CD4-positive, CD25-positive, alpha-beta regulatory T cell (primary cell): ENCODE measurements at regions not wholly inside any gene's neighbourhood (a gene's known extent, or its start where the extent isn't known, plus 50 kb on each side); places are given as distances from the start of the nearest gene placed in this dataset.

ENCODE experiments used
- ATAC-seq, 2 donors: fragments of 150-1000 bp; cut with Tn5 transposase; one replicate each; pipeline ENCODE4 v1.10.0; 2021; ENCODE audit warnings: low read depth in 2 of 2, moderate number of reproducible peaks in 2 of 2, moderate library complexity in 1 of 2
- DNase-seq, 3 donors: peaks; one replicate each; pipeline versions ENCODE4 v3.0.0 to v3.0.0-alpha.2; 2012 to 2022; ENCODE audit warnings: mixed read lengths in 1 of 3
- H3K27ac ChIP-seq: one replicate; pipeline ENCODE4 v1.7.0; 2013; ENCODE audit warnings: mild to moderate bottlenecking, low read length; ENCODE audit not compliant: insufficient read depth, poor library complexity, severe bottlenecking
- H3K27me3 ChIP-seq: one replicate; pipeline ENCODE4 v1.7.0; 2013; ENCODE audit warnings: low read length; ENCODE audit not compliant: control insufficient read depth, insufficient read depth
- H3K36me3 ChIP-seq: one replicate; pipeline ENCODE4 v1.7.0; 2013; ENCODE audit warnings: mild to moderate bottlenecking, low read length, moderate library complexity; ENCODE audit not compliant: control insufficient read depth, insufficient read depth
- H3K4me1 ChIP-seq: 2 replicates; pipeline ENCODE4 v1.7.0; 2013; ENCODE audit warnings: mild to moderate bottlenecking, low read length; ENCODE audit not compliant: insufficient read depth, control insufficient read depth, poor library complexity, severe bottlenecking
- H3K4me3 ChIP-seq: one replicate; pipeline ENCODE4 v1.7.0; 2013; ENCODE audit warnings: low read depth, mild to moderate bottlenecking, low read length, moderate library complexity
- H3K9me3 ChIP-seq, 2 experiments: 1 replicate in 1 of 2; 2 replicates in 1 of 2; pipeline ENCODE4 v1.7.0; 2013; ENCODE audit warnings: low read length in 2 of 2, mild to moderate bottlenecking in 1 of 2, moderate library complexity in 1 of 2; ENCODE audit not compliant: control insufficient read depth in 2 of 2
- H3K27ac Mint-ChIP-seq, 3 donors: one replicate each; pipeline ENCODE4 v1.8.0; 2020 to 2022; ENCODE audit warnings: mild to moderate bottlenecking in 3 of 3, mixed read lengths in 3 of 3, moderate library complexity in 2 of 3
- H3K27me3 Mint-ChIP-seq: one replicate; pipeline ENCODE4 v1.8.0; 2022; ENCODE audit warnings: mild to moderate bottlenecking, mixed read lengths
- H3K36me3 Mint-ChIP-seq: one replicate; pipeline ENCODE4 v1.8.0; 2020; ENCODE audit warnings: mixed read lengths
- H3K4me1 Mint-ChIP-seq, 4 donors: one replicate each; pipeline ENCODE4 v1.8.0; 2020 to 2022; ENCODE audit warnings: mixed read lengths in 4 of 4, mild to moderate bottlenecking in 1 of 4
- H3K4me3 Mint-ChIP-seq, 4 donors: one replicate each; pipeline ENCODE4 v1.8.0; 2020 to 2022; ENCODE audit warnings: mild to moderate bottlenecking in 4 of 4, mixed read lengths in 4 of 4, moderate library complexity in 3 of 4
- H3K9me3 Mint-ChIP-seq, 7 donors: one replicate each; pipeline ENCODE4 v1.8.0; 2020 to 2022; ENCODE audit warnings: mixed read lengths in 7 of 7, mild to moderate bottlenecking in 3 of 7, moderate library complexity in 2 of 7

GRCh38 chr10:62623223-62623622 lies 181.3 kb upstream of the ADO start:
- Histone ChIP-seq H3K9me3 (no peaks in the 10 kb centered on the region), H3K36me3 (no peaks in the 10 kb centered on the region), H3K4me3 (no peak overlapping the region), H3K27ac (no peak overlapping the region), H3K27me3 (no peaks in the 10 kb centered on the region), H3K4me1 (no peaks in the 10 kb centered on the region)
- Mint-ChIP-seq H3K27ac (no peak overlapping the region), H3K4me3 (no peak overlapping the region), H3K36me3 (no peaks in the 10 kb centered on the region), H3K27me3 (no peaks in the 10 kb centered on the region), H3K4me1 (no peaks in the 10 kb centered on the region), H3K9me3 (no peaks in the 10 kb centered on the region)
- ATAC-seq: no peak
- DNase-seq: no peak

- H3K4me1 ChIP-seq: no peaks in the 10 kb centered on the region
- H3K36me3 ChIP-seq: no peaks in the 10 kb centered on the region
- Mint-ChIP-seq H3K27ac (no peak overlapping the region), H3K4me3 (no peak overlapping the region), H3K27me3 (no peaks in the 10 kb centered on the region), H3K9me3 (no peaks in the 10 kb centered on the region), H3K4me1 (no peaks in the 10 kb centered on the region), H3K36me3 (no peaks in the 10 kb centered on the region)
- H3K27ac ChIP-seq: no peak overlapping the region
- H3K4me3 ChIP-seq: no peak overlapping the region
- H3K27me3 ChIP-seq: no peaks in the 10 kb centered on the region
- DNase-seq (no peak), ATAC-seq (no peak)
- H3K9me3 ChIP-seq: no peaks in the 10 kb centered on the region
Measured at GRCh38 chr10:62625484-62625883, 179.0 kb upstream of the ADO start.

DNA sequence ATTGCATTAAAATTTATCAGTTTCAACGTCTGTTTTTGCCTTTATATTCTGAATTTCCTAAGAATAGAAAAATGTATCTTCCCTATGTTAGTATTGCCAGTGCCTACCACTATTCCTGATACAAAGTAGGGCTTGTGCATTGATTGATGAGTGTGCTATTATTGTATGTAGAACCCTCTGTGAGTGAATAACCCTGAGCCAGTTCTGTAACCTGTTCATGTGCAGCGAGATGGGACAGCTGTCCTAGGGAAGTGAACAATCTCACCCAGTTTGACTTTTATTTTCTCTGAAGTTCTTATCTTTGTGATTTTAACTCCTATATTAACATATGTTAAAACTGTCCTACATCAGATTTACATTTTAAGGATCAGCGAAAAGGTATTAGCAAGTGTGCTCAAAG lies 178.4 kb upstream of the ADO start:
- Histone ChIP-seq H3K27ac (no peak overlapping the region), H3K27me3 (no peaks in the 10 kb centered on the region), H3K4me1 (no peaks in the 10 kb centered on the region), H3K36me3 (no peaks in the 10 kb centered on the region), H3K4me3 (no peak overlapping the region), H3K9me3 (no peaks in the 10 kb centered on the region)
- H3K4me3 Mint-ChIP-seq: no peak overlapping the region
- H3K27me3 Mint-ChIP-seq: no peaks in the 10 kb centered on the region
- DNase-seq: no peak
- H3K36me3 Mint-ChIP-seq: no peaks in the 10 kb centered on the region
- no peaks in the 10 kb centered on the region for H3K9me3 Mint-ChIP-seq
- ATAC-seq: no peak
- H3K4me1 Mint-ChIP-seq: peaks cover 0 to 2% (median 0%) of the 10 kb centered on the region in 4 donors
- no peak overlapping the region for H3K27ac Mint-ChIP-seq

DNA sequence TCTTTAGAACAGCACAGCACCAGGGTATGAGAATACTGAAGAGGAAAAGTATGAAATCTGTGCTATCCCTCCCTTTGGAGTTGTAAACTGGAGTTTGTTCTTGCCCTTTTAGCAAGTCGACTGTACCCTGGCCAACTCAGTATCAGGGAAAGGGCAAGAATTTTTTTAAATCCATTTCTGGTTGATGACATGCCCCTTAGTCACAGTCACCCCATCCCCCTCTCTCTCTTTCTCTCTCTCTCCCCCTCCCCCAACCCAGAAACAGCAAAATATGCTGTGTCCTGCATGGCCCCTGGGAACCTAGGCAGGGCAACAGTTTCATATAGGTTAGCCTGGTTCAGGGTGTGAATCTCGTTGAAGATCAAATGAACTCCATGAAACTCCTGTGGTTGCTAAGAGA lies 177.7 kb upstream of the ADO start:
- Mint-ChIP-seq H3K4me3 (no peak overlapping the region), H3K4me1 (peaks cover 1 to 9% (median 5%) of the 10 kb centered on the region in 4 donors), H3K27me3 (no peaks in the 10 kb centered on the region), H3K9me3 (no peaks in the 10 kb centered on the region), H3K36me3 (no peaks in the 10 kb centered on the region), H3K27ac (no peak overlapping the region)
- peaks cover 4% of the 10 kb centered on the region for H3K4me1 ChIP-seq
- DNase-seq (no peak), ATAC-seq (no peak)
- H3K27me3 ChIP-seq: no peaks in the 10 kb centered on the region
- no peak overlapping the region for H3K4me3 ChIP-seq
- H3K9me3 ChIP-seq: no peaks in the 10 kb centered on the region
- H3K36me3 ChIP-seq: no peaks in the 10 kb centered on the region
- H3K27ac ChIP-seq: no peak overlapping the region

GRCh38 chr10:62627983-62628382 lies 176.5 kb upstream of the ADO start:
- H3K36me3 Mint-ChIP-seq: no peaks in the 10 kb centered on the region
- H3K9me3 Mint-ChIP-seq: no peaks in the 10 kb centered on the region
- no peak overlapping the region for H3K4me3 Mint-ChIP-seq
- Histone ChIP-seq H3K27ac (no peak overlapping the region), H3K4me3 (no peak overlapping the region), H3K4me1 (peaks cover 14% of the 10 kb centered on the region), H3K27me3 (no peaks in the 10 kb centered on the region), H3K36me3 (no peaks in the 10 kb centered on the region), H3K9me3 (no peaks in the 10 kb centered on the region)
- no peaks in the 10 kb centered on the region for H3K27me3 Mint-ChIP-seq
- no peak overlapping the region for H3K27ac Mint-ChIP-seq
- DNase-seq (no peak), ATAC-seq (no peak)
- H3K4me1 Mint-ChIP-seq: peaks cover 9 to 17% (median 13%) of the 10 kb centered on the region in 4 donors

- Histone ChIP-seq H3K9me3 (no peaks in the 10 kb centered on the region), H3K27ac (no peak overlapping the region), H3K36me3 (no peaks in the 10 kb centered on the region), H3K27me3 (no peaks in the 10 kb centered on the region), H3K4me1 (peaks cover 14% of the 10 kb centered on the region), H3K4me3 (no peak overlapping the region)
- no peaks in the 10 kb centered on the region for H3K27me3 Mint-ChIP-seq
- no peak overlapping the region for H3K4me3 Mint-ChIP-seq
- H3K27ac Mint-ChIP-seq: peak overlapping the region in 1 of 3 donors; percentile 60
- DNase-seq: no peak
- H3K4me1 Mint-ChIP-seq: peaks cover 9 to 17% (median 13%) of the 10 kb centered on the region in 4 donors
- ATAC-seq: no peak
- no peaks in the 10 kb centered on the region for H3K36me3 Mint-ChIP-seq
- no peaks in the 10 kb centered on the region for H3K9me3 Mint-ChIP-seq
Measured at GRCh38 chr10:62631241-62631640, 173.3 kb upstream of the ADO start.

DNA sequence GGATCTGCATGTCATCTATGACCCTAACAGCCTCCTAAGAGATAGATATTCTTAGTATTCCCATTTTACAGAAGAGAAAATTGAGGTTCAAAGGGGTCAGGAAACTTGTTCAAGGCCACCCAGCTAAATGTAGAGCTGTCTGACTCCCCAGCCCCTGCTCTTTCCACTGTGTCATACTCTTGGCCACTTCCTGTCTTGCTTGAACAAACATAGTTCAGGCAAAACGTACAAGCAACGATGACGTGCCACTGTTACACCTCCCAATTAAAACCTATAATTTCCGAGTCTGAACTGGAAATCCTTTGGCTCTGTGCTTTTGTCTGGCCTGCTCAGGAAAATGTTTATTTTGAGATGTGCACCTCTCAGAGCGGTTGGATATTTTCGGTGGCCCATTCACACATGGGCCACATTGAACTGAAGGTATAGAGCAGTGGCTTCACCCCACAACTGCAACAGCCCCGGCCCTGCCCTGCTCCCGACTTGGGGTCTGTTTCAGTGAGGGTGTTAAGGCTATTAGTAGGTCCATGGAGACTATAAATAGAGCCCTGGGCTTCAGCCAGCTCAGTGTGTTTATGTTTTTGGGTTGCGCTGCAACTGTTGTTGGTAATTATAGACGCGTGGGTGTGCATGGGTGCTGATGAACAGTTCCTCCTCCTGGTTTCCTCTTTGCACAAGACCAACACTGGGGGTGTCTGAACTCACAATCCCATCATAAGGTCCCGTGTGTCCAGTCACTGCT lies 172.3 kb upstream of the ADO start:
- Mint-ChIP-seq H3K27me3 (no peaks in the 10 kb centered on the region), H3K4me3 (peak overlapping the region; percentile 11 to 57 (median 21)), H3K36me3 (no peaks in the 10 kb centered on the region), H3K4me1 (peaks cover 9 to 17% (median 13%) of the 10 kb centered on the region in 4 donors), H3K9me3 (no peaks in the 10 kb centered on the region), H3K27ac (peak overlapping the region in 2 of 3 donors; percentile 88 to 95)
- Histone ChIP-seq H3K27ac (peak overlapping the region; percentile 23), H3K4me3 (peak overlapping the region; percentile 57), H3K9me3 (no peaks in the 10 kb centered on the region), H3K27me3 (no peaks in the 10 kb centered on the region), H3K36me3 (no peaks in the 10 kb centered on the region), H3K4me1 (peaks cover 22% of the 10 kb centered on the region)
- peak; percentile 83 to 91 for ATAC-seq
- peak; percentile 19 to 80 (median 66) for DNase-seq

GRCh38 chr10:62633976-62634375 lies 170.5 kb upstream of the ADO start:
- no peaks in the 10 kb centered on the region for H3K27me3 Mint-ChIP-seq
- H3K27ac Mint-ChIP-seq: no peak overlapping the region
- Histone ChIP-seq H3K27me3 (no peaks in the 10 kb centered on the region), H3K9me3 (no peaks in the 10 kb centered on the region), H3K4me1 (peaks cover 36% of the 10 kb centered on the region), H3K36me3 (no peaks in the 10 kb centered on the region), H3K4me3 (no peak overlapping the region), H3K27ac (no peak overlapping the region)
- DNase-seq: no peak
- no peaks in the 10 kb centered on the region for H3K36me3 Mint-ChIP-seq
- no peak overlapping the region for H3K4me3 Mint-ChIP-seq
- ATAC-seq: no peak
- no peaks in the 10 kb centered on the region for H3K9me3 Mint-ChIP-seq
- peaks cover 9 to 17% (median 13%) of the 10 kb centered on the region in 4 donors for H3K4me1 Mint-ChIP-seq
